CD4-positive, alpha-beta memory T cell (primary cell): ENCODE measurements at regions not wholly inside any gene's neighbourhood (a gene's known extent, or its start where the extent isn't known, plus 50 kb on each side); places are given as distances from the start of the nearest gene placed in this dataset.

Experiments
- CTCF ChIA-PET: fragments of 350-600 bp; sonication (Branson Sonifier 250); formaldehyde crosslinking; loops from one replicate; lab custom pipeline; 2021; ENCODE audit warnings: inconsistent platforms; ENCODE audit not compliant: partially characterized antibody; lab: Charles Lee
- POLR2A ChIA-PET: fragments of 350-600 bp; sonication (Branson Sonifier 250); formaldehyde crosslinking; loops from one replicate; lab custom pipeline; 2021; ENCODE audit not compliant: partially characterized antibody; lab: Charles Lee
- DNase-seq, 5 donors: peaks; one replicate each; pipeline versions ENCODE4 v3.0.0 to v3.0.0-alpha.2; 2020 to 2022; ENCODE audit warnings: mixed read lengths in 1 of 5
- H3K27ac ChIP-seq: one replicate; pipeline ENCODE4 v1.7.0; 2013; ENCODE audit warnings: low read depth, low read length
- H3K27me3 ChIP-seq: 2 replicates; pipeline ENCODE4 v1.7.0; 2013; ENCODE audit warnings: mild to moderate bottlenecking, low read length, moderate library complexity; ENCODE audit not compliant: insufficient read depth
- H3K36me3 ChIP-seq: 2 replicates; pipeline ENCODE4 v1.7.0; 2013; ENCODE audit warnings: mild to moderate bottlenecking, low read length, moderate library complexity; ENCODE audit not compliant: insufficient read depth
- H3K4me1 ChIP-seq: 2 replicates; pipeline ENCODE4 v1.7.0; 2013; ENCODE audit warnings: mild to moderate bottlenecking, low read length, moderate library complexity; ENCODE audit not compliant: insufficient read depth
- H3K4me3 ChIP-seq, 2 donors: one replicate each; pipeline ENCODE4 v1.7.0; 2013; ENCODE audit warnings: low read length in 2 of 2, mild to moderate bottlenecking in 1 of 2
- H3K9me3 ChIP-seq, 2 donors: one replicate each; pipeline ENCODE4 v1.7.0; 2013; ENCODE audit warnings: low read length in 2 of 2, control low read depth in 1 of 2; ENCODE audit not compliant: control insufficient read depth in 1 of 2
- H3K27ac Mint-ChIP-seq, 7 donors: one replicate each; pipeline ENCODE4 v1.8.0; 2020 to 2021; ENCODE audit warnings: mixed read lengths in 7 of 7, mild to moderate bottlenecking in 6 of 7, inconsistent platforms in 3 of 7, moderate library complexity in 3 of 7
- H3K27me3 Mint-ChIP-seq, 2 donors: one replicate each; pipeline ENCODE4 v1.8.0; 2020 to 2021; ENCODE audit warnings: mixed read lengths in 2 of 2
- H3K36me3 Mint-ChIP-seq, 2 donors: one replicate each; pipeline ENCODE4 v1.8.0; 2020 to 2021; ENCODE audit warnings: mixed read lengths in 2 of 2, inconsistent platforms in 1 of 2, mild to moderate bottlenecking in 1 of 2
- H3K4me1 Mint-ChIP-seq, 4 donors: one replicate each; pipeline ENCODE4 v1.8.0; 2020 to 2021; ENCODE audit warnings: mixed read lengths in 4 of 4, mild to moderate bottlenecking in 1 of 4
- H3K4me3 Mint-ChIP-seq, 8 donors: one replicate each; pipeline ENCODE4 v1.8.0; 2020 to 2021; ENCODE audit warnings: mixed read lengths in 8 of 8, mild to moderate bottlenecking in 7 of 8, moderate library complexity in 6 of 8, inconsistent platforms in 3 of 8
- H3K9me3 Mint-ChIP-seq, 8 donors: one replicate each; pipeline ENCODE4 v1.8.0; 2020 to 2021; ENCODE audit warnings: mixed read lengths in 8 of 8, mild to moderate bottlenecking in 5 of 8, inconsistent platforms in 3 of 8, moderate library complexity in 1 of 8
- intact Hi-C: fragments of 100-400 bp; cut with micrococcal nuclease; formaldehyde crosslinking; loops from one replicate; pipeline ENCODE4 v1.15.1; 2023

DNA sequence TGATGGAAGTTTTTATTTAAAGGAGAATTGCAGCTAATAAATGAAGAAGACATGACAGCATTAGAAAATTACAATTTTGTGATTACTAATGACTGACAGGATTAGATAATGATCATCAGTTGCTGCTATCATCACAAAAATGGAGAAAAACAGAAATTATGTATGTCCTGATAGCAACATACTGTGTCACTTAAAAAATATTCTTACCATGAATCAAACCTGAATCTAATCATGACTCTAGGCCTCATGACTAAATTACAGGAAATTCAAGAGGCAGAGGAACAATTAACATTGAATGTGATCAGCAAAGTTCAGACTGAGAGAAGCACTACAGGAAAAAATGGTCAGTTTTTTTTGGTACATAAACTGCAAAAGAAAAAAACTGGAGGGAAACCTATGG is 147.8 kb downstream of the PMAIP1 start:
- Mint-ChIP-seq H3K27ac (no peak overlapping the region), H3K4me3 (no peak overlapping the region), H3K4me1 (no peaks in the 10 kb centered on the region), H3K27me3 (peaks cover 1 to 3% of the 10 kb centered on the region in 2 donors), H3K36me3 (no peaks in the 10 kb centered on the region), H3K9me3 (peaks cover 0 to 5% (median 0%) of the 10 kb centered on the region in 8 donors)
- POLR2A ChIA-PET: no interaction called here
- Histone ChIP-seq H3K4me1 (no peaks in the 10 kb centered on the region), H3K36me3 (no peaks in the 10 kb centered on the region), H3K4me3 (no peak overlapping the region), H3K27me3 (no peaks in the 10 kb centered on the region), H3K9me3 (no peaks in the 10 kb centered on the region), H3K27ac (no peak overlapping the region)
- DNase-seq: no peak
- CTCF ChIA-PET: no interaction called here
- intact Hi-C loops: no loop called here

DNA sequence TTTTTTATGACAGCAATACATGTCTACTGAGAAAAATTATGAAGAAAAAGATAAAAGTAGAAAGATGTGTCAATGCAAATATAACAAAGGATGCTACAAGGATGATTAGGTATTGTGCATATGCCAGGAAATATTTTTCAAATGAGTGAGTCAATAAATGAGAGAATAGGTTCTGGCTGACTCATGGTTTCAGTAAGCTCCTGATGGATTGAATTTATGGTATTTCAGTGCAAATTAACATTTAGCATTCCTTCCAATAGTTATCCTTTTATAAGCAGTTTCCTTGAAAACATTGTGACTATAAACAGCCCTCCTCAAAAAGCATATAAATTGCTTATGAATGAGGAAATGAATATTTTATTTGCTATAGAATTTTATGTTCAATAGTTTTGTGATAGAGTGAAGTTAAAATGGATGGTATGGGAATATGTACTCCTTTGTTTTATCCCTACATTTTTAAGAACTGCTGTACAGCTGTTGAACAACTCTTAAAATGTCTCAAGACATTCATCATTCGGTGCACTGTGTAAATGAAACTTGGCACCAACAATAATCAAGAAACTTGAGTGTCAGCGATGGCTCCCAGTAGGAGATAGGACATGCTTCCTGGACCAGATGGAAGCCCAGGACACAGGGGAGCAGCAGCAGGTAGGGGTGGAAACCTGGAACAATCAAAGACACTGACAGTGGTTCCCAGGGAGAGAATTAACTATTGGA is 144.7 kb downstream of the PMAIP1 start:
- Histone ChIP-seq H3K36me3 (no peaks in the 10 kb centered on the region), H3K27ac (no peak overlapping the region), H3K27me3 (no peaks in the 10 kb centered on the region), H3K4me3 (no peak overlapping the region), H3K9me3 (no peaks in the 10 kb centered on the region), H3K4me1 (no peaks in the 10 kb centered on the region)
- Mint-ChIP-seq H3K27me3 (peaks cover 0 to 8% of the 10 kb centered on the region in 2 donors), H3K9me3 (peaks cover 0 to 2% (median 0%) of the 10 kb centered on the region in 8 donors), H3K36me3 (no peaks in the 10 kb centered on the region), H3K4me3 (no peak overlapping the region), H3K27ac (no peak overlapping the region), H3K4me1 (no peaks in the 10 kb centered on the region)
- no peak for DNase-seq
- ChIA-PET CTCF (no interaction called here), POLR2A (no interaction called here)
- intact Hi-C loops: no loop called here

DNA sequence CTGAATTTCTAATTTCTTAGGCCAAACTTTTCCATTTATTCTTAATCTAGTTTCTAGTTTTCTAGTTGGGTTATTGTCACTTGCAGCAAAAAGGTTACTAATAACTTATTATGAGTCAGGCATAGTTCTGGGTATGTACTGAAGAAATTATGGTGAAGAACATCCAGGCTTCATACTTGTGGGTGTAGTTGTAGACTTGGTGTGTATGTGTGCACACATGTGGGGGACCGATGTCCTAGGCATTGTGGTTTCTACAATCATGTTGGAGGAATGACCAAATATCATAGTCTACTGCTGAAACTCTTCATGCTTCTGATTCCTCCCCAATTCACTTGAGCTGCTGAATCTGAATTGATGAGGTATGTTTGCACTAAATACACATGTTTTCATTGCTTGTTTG is 141.2 kb downstream of the PMAIP1 start:
- H3K4me1 Mint-ChIP-seq: no peaks in the 10 kb centered on the region
- no peaks in the 10 kb centered on the region for H3K4me1 ChIP-seq
- no peak overlapping the region for H3K4me3 Mint-ChIP-seq
- H3K9me3 Mint-ChIP-seq: peaks cover 0 to 4% (median 2%) of the 10 kb centered on the region in 8 donors
- intact Hi-C loops: no loop called here
- no peak overlapping the region for H3K27ac ChIP-seq
- H3K27me3 Mint-ChIP-seq: peaks cover 2 to 10% of the 10 kb centered on the region in 2 donors
- CTCF ChIA-PET: no interaction called here
- no peaks in the 10 kb centered on the region for H3K9me3 ChIP-seq
- POLR2A ChIA-PET: no interaction called here
- no peaks in the 10 kb centered on the region for H3K36me3 ChIP-seq
- no peaks in the 10 kb centered on the region for H3K36me3 Mint-ChIP-seq
- DNase-seq: no peak
- no peak overlapping the region for H3K4me3 ChIP-seq
- H3K27me3 ChIP-seq: no peaks in the 10 kb centered on the region
- H3K27ac Mint-ChIP-seq: no peak overlapping the region

DNA sequence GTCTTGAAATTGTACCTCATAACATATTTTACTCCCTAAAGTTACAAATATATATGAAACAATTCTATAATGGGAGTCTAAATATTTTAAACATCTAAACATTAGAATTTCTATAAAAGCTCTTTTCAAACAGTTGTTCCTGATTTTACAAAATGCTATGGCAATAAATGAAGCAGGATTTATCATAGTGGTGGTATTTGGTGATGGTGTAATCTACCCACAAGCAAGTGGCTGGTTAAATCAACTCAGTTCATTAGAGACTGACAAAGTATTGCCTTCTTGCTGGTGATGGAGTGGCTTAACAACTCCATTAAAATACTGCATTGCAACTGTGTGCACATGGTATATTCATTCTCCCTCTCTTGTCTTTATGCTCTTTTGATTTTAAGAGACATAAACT is 138.9 kb downstream of the PMAIP1 start:
- H3K36me3 ChIP-seq: no peaks in the 10 kb centered on the region
- intact Hi-C loops: no loop called here
- CTCF ChIA-PET: interaction anchor here (1.0 kb wide), 1 partner anchor 51 kb away, joined by 3 read pairs; no protein-coding TSS in a partner anchor
- DNase-seq: no peak
- H3K4me1 Mint-ChIP-seq: no peaks in the 10 kb centered on the region
- H3K27me3 ChIP-seq: no peaks in the 10 kb centered on the region
- H3K4me3 ChIP-seq: no peak overlapping the region
- H3K9me3 ChIP-seq: no peaks in the 10 kb centered on the region
- H3K27ac ChIP-seq: no peak overlapping the region
- no peaks in the 10 kb centered on the region for H3K4me1 ChIP-seq
- POLR2A ChIA-PET: no interaction called here
- no peak overlapping the region for H3K4me3 Mint-ChIP-seq
- H3K9me3 Mint-ChIP-seq: peaks cover 0 to 5% (median 2%) of the 10 kb centered on the region in 8 donors
- H3K27me3 Mint-ChIP-seq: peaks cover 2 to 10% of the 10 kb centered on the region in 2 donors
- H3K27ac Mint-ChIP-seq: no peak overlapping the region
- no peaks in the 10 kb centered on the region for H3K36me3 Mint-ChIP-seq

DNA sequence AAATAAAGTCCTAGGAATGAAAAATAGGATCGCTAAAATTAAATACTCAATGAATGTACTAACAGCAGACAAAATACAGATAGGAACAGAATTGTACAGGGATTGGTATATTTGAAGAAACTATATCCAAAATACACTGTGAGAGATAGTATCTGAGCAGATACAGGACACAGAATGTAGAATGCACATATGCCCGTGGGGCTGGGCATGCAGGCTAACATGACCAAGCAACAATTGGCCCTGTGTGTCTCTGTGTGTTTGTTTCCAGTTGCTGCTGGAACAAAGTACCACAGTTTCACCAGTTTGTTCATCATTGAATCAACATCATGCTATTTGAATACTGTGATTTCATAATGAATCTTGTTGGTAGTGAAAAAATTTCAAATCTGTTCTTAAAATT is 127.6 kb downstream of the PMAIP1 start:
- Mint-ChIP-seq H3K4me3 (no peak overlapping the region), H3K27ac (no peak overlapping the region), H3K27me3 (peaks cover 3 to 4% of the 10 kb centered on the region in 2 donors), H3K4me1 (no peaks in the 10 kb centered on the region), H3K36me3 (no peaks in the 10 kb centered on the region), H3K9me3 (peaks cover 0 to 2% (median 0%) of the 10 kb centered on the region in 8 donors)
- no peaks in the 10 kb centered on the region for H3K9me3 ChIP-seq
- ChIA-PET POLR2A (no interaction called here), CTCF (no interaction called here)
- H3K4me3 ChIP-seq: no peak overlapping the region
- no peaks in the 10 kb centered on the region for H3K36me3 ChIP-seq
- intact Hi-C loops: no loop called here
- no peak overlapping the region for H3K27ac ChIP-seq
- no peaks in the 10 kb centered on the region for H3K4me1 ChIP-seq
- no peak for DNase-seq
- H3K27me3 ChIP-seq: no peaks in the 10 kb centered on the region

DNA sequence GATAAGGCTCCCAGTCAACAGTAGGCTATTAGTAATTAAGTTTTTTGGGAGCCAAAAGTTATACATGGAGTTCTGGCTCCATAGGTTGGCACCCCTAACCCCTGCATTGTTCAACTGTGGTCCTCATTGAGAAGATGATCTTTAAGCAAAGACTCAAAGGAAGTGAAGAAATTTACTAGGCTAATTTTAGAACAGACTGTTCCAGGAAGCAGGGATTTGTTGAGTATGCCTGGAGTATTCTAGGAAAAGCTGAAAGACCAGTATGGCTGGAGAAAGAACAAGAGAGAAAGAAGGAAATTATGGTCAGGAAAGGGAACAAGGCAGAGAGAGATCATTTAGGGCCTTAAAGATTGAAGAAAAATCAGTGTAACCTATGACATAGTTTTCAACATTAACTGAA is 125.1 kb downstream of the PMAIP1 start:
- intact Hi-C loops: no loop called here
- no peak for DNase-seq
- peaks cover 4 to 5% of the 10 kb centered on the region in 2 donors for H3K27me3 Mint-ChIP-seq
- Histone ChIP-seq H3K27ac (no peak overlapping the region), H3K9me3 (no peaks in the 10 kb centered on the region), H3K27me3 (no peaks in the 10 kb centered on the region), H3K36me3 (no peaks in the 10 kb centered on the region), H3K4me3 (no peak overlapping the region), H3K4me1 (no peaks in the 10 kb centered on the region)
- CTCF ChIA-PET: no interaction called here
- H3K4me3 Mint-ChIP-seq: no peak overlapping the region
- H3K36me3 Mint-ChIP-seq: no peaks in the 10 kb centered on the region
- H3K4me1 Mint-ChIP-seq: no peaks in the 10 kb centered on the region
- POLR2A ChIA-PET: no interaction called here
- no peak overlapping the region for H3K27ac Mint-ChIP-seq
- H3K9me3 Mint-ChIP-seq: peaks cover 0 to 2% (median 0%) of the 10 kb centered on the region in 8 donors

DNA sequence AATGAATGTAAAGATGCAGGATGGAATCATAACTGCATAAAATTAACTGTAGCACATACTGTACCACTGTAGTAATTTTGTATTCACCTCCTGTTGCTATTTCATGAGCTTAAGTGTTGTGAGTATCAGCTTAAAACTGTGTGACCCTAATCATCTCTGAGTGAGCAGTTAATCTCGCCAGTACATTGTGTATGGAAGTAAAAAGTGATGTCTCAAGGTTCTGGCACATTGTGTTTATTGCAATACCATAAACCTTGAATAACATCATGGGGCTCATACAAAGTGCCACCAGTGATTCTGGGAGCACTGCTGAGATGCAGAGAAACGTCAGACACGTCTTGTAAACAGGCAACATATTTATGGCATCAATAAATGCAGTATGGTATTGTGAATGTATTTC is 124.5 kb downstream of the PMAIP1 start:
- Mint-ChIP-seq H3K36me3 (no peaks in the 10 kb centered on the region), H3K9me3 (peaks cover 0 to 1% (median 0%) of the 10 kb centered on the region in 8 donors), H3K4me1 (no peaks in the 10 kb centered on the region), H3K4me3 (no peak overlapping the region), H3K27me3 (peaks cover 4 to 5% of the 10 kb centered on the region in 2 donors), H3K27ac (no peak overlapping the region)
- ChIA-PET POLR2A (no interaction called here), CTCF (no interaction called here)
- H3K27ac ChIP-seq: no peak overlapping the region
- intact Hi-C loops: no loop called here
- H3K4me3 ChIP-seq: no peak overlapping the region
- H3K27me3 ChIP-seq: no peaks in the 10 kb centered on the region
- no peaks in the 10 kb centered on the region for H3K9me3 ChIP-seq
- H3K36me3 ChIP-seq: no peaks in the 10 kb centered on the region
- DNase-seq: no peak
- no peaks in the 10 kb centered on the region for H3K4me1 ChIP-seq
